Keratinocyte (primary cell): ENCODE measurements at regions not wholly inside any gene's neighbourhood (a gene's known extent, or its start where the extent isn't known, plus 50 kb on each side); places are given as distances from the start of the nearest gene placed in this dataset.

Source experiments
- EZH2 ChIP-seq: IDR thresholded peaks from one replicate; pipeline ENCODE4 v1.6.1; 2012; ENCODE audit warnings: inconsistent platforms, mild to moderate bottlenecking, low read length, moderate library complexity
- TF ChIP-seq, protein P1 (sequence below), 3 experiments: IDR thresholded peaks in 1 of 3; conservative IDR thresholded peaks in 1 of 3; optimal IDR thresholded peaks in 1 of 3; 2 replicates in 2 of 3; 3 replicates in 1 of 3; pipeline versions ENCODE3 to v1.5.1; 2011; ENCODE audit warnings: low read length in 3 of 3, mild to moderate bottlenecking in 3 of 3, moderate library complexity in 2 of 3, control low read depth in 1 of 3, inconsistent platforms in 1 of 3; ENCODE audit not compliant: insufficient read depth in 2 of 3; ENCODE audit errors: extremely low read depth in 1 of 3

DNA sequence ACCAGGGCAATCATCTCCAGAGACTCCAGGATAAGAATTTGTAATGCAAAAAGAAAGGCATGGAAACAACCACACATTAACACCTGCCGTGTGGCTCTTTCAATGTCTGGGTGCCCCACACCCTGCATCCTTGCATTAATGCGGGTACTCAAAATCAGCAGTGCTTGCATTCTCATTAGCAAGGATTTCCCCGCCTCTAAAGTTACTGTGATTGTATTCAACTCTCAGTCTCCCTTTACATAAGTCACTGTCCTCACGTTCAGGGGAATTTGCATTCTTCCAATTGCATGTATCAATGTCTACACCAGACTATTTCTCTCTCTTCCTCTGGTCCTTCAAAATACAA is 324.3 kb downstream of the FOXL1 start:
- TF ChIP-seq, protein P1, sequence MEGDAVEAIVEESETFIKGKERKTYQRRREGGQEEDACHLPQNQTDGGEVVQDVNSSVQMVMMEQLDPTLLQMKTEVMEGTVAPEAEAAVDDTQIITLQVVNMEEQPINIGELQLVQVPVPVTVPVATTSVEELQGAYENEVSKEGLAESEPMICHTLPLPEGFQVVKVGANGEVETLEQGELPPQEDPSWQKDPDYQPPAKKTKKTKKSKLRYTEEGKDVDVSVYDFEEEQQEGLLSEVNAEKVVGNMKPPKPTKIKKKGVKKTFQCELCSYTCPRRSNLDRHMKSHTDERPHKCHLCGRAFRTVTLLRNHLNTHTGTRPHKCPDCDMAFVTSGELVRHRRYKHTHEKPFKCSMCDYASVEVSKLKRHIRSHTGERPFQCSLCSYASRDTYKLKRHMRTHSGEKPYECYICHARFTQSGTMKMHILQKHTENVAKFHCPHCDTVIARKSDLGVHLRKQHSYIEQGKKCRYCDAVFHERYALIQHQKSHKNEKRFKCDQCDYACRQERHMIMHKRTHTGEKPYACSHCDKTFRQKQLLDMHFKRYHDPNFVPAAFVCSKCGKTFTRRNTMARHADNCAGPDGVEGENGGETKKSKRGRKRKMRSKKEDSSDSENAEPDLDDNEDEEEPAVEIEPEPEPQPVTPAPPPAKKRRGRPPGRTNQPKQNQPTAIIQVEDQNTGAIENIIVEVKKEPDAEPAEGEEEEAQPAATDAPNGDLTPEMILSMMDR (optimal IDR thresholded peaks at IDR 0.05 in 1 of 3, IDR thresholded peaks at IDR 0.05 in 1 of 3, conservative IDR thresholded peaks at IDR 0.05 in 1 of 3; ENCODE audit: extremely low read depth in 1 of 3, insufficient read depth in 2 of 3, low read length in 3 of 3), result no peak
- no peak for TF ChIP-seq EZH2
